Hepatocyte (in vitro differentiated cells): ENCODE measurements at regions not wholly inside any gene's neighbourhood (a gene's known extent, or its start where the extent isn't known, plus 50 kb on each side); places are given as distances from the start of the nearest gene placed in this dataset.

ENCODE experiments used
- CTCF ChIP-seq: fragments of 200-600 bp; sonication (generic); IDR thresholded peaks from 2 replicates; pipeline ENCODE4 v1.5.1; 2016; ENCODE audit warnings: antibody characterized with exemption, mild to moderate bottlenecking; ENCODE audit not compliant: poor library complexity
- EZH2 ChIP-seq: fragments of 200-600 bp; sonication (generic); IDR thresholded peaks from 2 replicates; pipeline ENCODE4 v1.6.1; 2016; ENCODE audit warnings: antibody characterized with exemption, mild to moderate bottlenecking, borderline replicate concordance
- EZH2phosphoT487 ChIP-seq: fragments of 200-600 bp; sonication (generic); IDR thresholded peaks from one replicate; pipeline ENCODE4 v1.6.1; 2018; ENCODE audit warnings: antibody characterized with exemption, mild to moderate bottlenecking, low read depth, moderate library complexity; ENCODE audit not compliant: unreplicated experiment, severe bottlenecking

- TF ChIP-seq CTCF (no peak), EZH2 (no peak), EZH2phosphoT487 (no peak)
Observed at GRCh38 chrX:22424919-22425318, 152.2 kb downstream of the CBLL2 start.
